C4-2B (cell line): ENCODE measurements at regions not wholly inside any gene's neighbourhood (a gene's known extent, or its start where the extent isn't known, plus 50 kb on each side); places are given as distances from the start of the nearest gene placed in this dataset.

Experiments
- ZFX ChIP-seq: fragments of 450-650 bp; IDR thresholded peaks from 2 replicates; pipeline ENCODE4 v1.6.1; 2017
- TF ChIP-seq, protein P1 (sequence below): fragments of 450-650 bp; conservative IDR thresholded peaks from 2 replicates; pipeline ENCODE4 v1.5.1; 2017; ENCODE audit warnings: mild to moderate bottlenecking

DNA sequence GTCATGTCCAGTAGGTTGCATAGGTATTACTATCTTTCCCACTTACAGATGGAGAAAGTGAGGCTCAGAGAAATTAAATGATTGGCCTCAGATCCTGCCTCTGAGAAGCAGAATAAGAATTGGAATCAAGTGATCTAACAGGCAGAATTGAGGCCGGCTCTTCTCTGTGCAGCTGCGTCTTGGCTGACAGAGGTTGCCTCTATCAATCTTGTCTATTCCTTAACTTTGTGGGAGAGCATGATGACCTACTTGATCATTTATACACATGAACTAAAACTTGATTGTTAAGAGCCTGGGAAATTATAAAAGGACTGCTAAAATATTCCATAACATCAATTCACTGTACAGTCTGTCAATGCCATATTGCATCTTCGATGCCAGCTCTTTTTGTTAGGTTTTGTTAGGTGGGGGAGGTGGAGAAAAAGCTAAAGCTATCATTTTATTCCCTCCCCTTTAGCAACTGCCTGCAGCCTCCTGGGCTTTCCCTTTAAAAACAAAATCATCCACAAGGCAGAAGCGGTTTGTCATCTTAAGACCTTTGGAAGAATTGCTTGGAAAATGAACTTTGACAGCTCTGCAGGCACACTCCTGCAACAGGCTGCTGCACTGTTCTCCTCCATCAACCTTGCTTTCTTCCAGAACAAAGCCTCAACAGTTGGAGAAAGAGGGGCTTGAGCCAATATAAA lies 247.4 kb downstream of the SMARCA2 start:
- TF ChIP-seq, protein P1, sequence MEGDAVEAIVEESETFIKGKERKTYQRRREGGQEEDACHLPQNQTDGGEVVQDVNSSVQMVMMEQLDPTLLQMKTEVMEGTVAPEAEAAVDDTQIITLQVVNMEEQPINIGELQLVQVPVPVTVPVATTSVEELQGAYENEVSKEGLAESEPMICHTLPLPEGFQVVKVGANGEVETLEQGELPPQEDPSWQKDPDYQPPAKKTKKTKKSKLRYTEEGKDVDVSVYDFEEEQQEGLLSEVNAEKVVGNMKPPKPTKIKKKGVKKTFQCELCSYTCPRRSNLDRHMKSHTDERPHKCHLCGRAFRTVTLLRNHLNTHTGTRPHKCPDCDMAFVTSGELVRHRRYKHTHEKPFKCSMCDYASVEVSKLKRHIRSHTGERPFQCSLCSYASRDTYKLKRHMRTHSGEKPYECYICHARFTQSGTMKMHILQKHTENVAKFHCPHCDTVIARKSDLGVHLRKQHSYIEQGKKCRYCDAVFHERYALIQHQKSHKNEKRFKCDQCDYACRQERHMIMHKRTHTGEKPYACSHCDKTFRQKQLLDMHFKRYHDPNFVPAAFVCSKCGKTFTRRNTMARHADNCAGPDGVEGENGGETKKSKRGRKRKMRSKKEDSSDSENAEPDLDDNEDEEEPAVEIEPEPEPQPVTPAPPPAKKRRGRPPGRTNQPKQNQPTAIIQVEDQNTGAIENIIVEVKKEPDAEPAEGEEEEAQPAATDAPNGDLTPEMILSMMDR, result no peak
- TF ChIP-seq ZFX, result no peak
